Epidermal melanocyte (primary cell): ENCODE measurements at regions not wholly inside any gene's neighbourhood (a gene's known extent, or its start where the extent isn't known, plus 50 kb on each side); places are given as distances from the start of the nearest gene placed in this dataset.
A peak's percentile ranks its signal among the peaks of the same experiment; 100 is the strongest.

Experiments used
- DNase-seq: peaks from one replicate; pipeline ENCODE4 v3.0.0; 2011; ENCODE audit warnings: low spot score; ENCODE audit not compliant: insufficient read length

DNA sequence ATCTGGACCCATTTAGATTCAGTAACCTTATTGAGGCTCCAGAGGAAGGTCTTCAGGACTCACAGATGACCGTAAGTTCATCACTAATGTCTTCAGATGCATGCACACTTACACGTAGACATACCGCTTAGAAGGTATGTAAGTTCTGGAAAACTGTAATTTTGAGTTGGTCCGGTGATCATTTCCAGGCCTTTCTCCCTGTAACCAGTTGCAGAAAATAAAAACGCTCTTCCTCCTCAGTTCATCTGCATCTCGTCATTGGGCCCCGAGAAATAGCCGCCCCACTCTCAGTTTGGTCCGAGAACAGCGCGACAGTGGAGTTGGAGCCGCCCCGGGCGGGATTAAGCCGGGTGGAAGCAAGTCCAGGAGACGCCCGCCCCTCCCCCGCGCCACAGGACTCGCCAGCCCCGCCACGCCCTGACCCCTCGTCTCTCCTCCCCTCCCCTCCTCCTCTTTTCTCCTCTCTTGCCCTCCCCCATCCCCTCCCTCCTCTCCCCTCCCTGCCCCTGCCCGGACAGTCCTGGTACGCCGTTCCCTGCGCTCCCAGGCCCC, 83.7 kb downstream of the TNFAIP2 start:
- no peak for DNase-seq

DNA sequence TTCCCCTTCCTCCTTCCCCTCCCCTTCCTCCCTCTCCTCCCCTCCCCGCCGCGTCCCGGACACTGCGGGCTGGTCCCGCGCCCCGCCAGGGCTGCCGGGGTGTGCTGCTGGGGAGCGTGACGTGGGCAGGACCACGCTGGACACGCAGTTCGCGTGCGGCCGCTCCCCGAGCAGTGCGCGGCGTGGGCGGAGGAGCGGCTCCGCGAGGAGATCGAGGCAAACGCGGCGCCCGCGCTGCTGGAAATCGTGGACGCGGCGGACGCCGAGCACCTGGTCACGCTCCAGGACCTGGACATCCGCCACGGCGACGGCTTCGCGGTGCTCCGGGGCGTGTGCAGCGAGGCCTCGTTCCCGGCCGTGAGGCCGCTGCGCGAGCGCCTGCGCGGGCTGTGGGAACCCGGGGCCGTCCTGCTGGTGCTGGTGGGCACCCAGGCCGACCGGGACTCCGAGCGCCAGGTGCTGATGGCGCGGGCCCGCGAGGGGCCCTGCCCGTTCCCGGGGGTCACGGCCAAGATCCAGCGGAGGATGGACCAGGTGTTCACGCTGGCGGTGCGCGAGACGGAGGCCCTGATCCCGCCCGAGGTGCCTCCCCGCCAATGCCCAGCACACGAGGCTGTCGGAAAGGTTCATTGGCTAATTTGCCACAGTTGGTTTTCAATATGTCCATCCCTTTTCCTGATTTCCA, 84.3 kb downstream of the TNFAIP2 start:
- no peak for DNase-seq

DNA sequence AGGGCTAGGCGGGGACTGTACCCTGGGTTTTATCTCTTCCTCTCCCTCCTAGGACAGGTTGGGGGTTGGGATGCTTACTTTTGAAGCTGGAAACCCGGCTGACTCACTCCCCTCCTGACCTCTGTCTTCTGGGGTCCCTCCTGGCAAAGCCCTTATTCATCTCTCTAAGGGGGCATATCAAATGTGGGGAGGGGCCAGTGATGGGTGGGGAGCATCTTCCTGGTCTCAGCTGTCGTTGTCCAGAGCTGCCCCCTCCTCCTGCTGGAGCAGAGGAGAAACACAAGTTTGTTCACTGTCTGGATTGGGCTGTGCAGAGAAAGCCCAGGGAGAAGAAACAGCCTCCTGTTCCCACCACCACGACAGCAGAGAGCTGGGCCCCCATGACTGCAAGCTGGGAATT, 85.8 kb downstream of the TNFAIP2 start:
- no peak for DNase-seq

GRCh38 chr14:103209506-103209905, 86.2 kb downstream of the TNFAIP2 start:
- no peak for DNase-seq

DNA sequence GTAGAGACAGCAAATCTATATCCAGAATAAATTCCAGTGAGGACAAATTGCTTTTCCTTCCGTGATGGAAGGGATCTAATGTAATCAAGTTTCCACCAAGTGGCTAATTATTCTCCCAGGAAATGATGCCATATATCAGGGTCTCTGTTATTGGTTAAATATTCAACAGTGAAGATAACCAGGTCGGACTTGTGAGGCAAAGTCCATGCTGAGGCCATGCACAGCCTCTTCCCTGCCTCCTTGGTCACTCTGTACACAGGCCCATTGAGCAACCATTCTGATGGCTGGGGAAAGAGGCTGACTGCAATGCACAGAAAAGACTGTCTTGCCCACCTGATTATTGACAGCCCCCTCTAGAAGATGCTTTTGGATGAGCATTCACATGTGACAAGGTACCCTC, 90.1 kb downstream of the TNFAIP2 start:
- no peak for DNase-seq

- DNase-seq = no peak
Measured at GRCh38 chr14:103214461-103214958, 91.2 kb downstream of the TNFAIP2 start.

GRCh38 chr14:103216399-103216798, 93.1 kb downstream of the TNFAIP2 start:
- no peak for DNase-seq

GRCh38 chr14:103216857-103217256, 93.6 kb downstream of the TNFAIP2 start:
- DNase-seq = no peak

- no peak for DNase-seq
Measured at GRCh38 chr14:103217538-103217937, 94.3 kb downstream of the TNFAIP2 start.

DNA sequence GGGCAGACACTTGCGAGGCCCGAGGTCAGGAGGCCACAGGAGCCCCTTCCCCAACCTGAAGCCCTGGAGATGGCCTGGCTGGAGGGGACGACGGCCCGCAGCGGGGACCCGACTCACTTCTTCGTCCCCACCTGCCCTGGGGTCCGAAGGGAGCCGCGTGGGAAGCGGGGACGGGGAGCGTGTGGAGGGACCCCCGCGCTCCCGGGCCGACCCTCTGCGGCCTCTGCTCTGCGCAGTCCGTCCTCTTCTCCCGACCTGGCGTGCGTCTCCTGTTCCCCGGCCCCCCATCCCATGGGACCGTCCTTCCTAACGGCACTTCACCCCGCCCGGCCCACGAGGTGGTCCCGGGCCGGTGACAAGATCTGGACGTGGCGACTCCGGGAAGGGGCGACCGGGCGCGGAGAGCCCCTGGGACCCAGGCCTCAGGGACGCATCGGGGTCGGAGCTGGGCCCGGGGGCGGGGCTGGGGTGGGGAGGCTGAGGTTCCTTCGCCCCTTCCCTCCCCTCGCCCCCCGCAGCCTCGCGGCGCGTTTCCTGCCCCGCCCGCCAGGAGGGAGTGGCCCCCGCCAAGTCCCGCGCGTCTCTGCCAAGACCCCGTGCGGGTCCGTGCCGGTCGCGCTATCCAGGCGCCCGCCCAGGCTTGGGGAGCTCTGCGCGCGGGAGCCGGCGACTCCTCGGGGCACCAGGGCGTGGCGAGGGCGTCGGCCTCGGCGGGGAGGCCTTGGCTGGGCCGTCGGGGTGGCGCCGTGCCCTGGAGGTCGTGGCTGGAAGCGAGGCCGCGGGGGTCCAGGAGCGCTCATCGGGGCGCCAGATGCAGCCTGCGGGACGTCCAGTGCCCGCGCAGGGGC, 97.1 kb downstream of the TNFAIP2 start:
- DNase-seq = no peak

GRCh38 chr14:103220982-103221641, 97.9 kb downstream of the TNFAIP2 start:
- DNase-seq = no peak

DNA sequence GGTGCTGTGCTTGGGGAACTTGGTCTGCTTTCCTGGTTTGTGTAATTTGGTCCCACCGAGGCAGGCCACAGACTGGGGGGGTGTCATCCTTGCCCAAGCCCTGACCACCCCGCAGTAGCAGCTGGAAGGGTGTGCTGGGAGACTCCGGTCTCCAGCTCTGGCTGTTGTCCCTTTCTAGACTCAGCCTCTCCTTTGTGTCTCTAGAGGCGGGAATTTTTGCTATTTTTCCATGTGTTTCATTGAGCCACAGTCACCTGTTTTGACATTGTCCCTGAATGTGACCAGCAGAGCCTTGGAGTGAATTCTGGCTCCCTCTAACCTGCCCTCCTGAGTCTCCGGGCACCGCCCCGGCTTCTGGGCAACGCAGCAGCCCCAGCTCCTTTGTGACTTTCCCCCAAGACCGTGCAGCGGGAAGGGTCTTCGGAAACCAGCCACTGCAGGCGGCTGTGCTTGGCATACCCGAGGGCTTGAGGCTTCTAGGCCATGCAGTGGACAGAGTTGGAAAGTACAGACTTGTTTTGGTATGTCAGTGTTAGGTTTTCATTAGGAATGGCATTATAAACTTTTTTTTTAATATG, 98.6 kb downstream of the TNFAIP2 start:
- no peak for DNase-seq

- no peak for DNase-seq
Measured at GRCh38 chr14:103223818-103224352, 100.6 kb downstream of the TNFAIP2 start.

DNA sequence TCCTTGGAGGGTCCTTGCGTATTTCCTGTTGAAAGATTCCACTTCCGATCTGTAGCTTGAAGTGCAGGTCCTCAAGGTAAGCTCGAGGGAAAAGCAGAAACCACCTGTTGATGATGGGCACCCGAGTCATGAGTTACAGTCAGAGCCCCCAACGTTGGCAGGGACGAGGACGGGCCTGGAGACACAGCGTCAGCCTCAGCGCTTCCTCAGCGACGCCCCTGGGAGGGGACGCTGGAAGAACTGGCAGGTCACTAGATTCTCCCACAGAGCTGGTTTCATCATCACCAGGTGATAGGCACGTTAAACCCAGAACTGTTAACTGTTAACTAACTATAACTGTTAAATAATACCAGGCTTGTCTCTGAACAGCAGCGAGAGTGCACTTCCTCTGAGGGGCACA, 101.8 kb downstream of the TNFAIP2 start:
- DNase-seq = no peak

GRCh38 chr14:103225476-103225875, 102.2 kb downstream of the TNFAIP2 start:
- peak; percentile 60 for DNase-seq

GRCh38 chr14:103227094-103227768, 104.0 kb downstream of the TNFAIP2 start:
- no peak for DNase-seq

GRCh38 chr14:103228076-103228806, 105.0 kb downstream of the TNFAIP2 start:
- no peak for DNase-seq

DNA sequence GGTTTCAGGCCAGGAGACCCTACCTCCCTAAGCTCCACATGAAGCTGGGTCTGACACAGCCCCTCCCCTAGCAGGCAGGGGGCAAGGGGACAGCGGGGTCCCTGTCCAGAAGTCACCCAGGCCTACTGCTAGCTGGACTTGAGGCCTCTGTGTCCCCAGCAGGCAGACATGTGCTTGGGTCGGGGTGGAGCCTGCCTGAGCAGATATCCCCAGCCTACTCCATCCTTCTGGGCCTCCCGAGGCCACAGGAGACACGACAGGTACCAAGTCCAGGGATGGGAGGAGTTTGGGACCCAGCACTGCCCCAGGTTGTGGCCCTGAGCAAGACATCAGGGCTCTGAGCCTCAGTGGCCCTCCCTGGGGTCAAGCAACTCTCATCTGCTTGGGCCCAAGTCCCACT, 105.2 kb upstream of the EIF5 start:
- no peak for DNase-seq

GRCh38 chr14:103230021-103230420, 104.0 kb upstream of the EIF5 start:
- no peak for DNase-seq
